ENCODE measurements at regions not wholly inside any gene's neighbourhood (a gene's known extent, or its start where the extent isn't known, plus 50 kb on each side); places are given as distances from the start of the nearest gene placed in this dataset.

- TF ChIP-seq CTCF (IDR thresholded peaks at IDR 0.05) (no peak), EP300 (IDR thresholded peaks at IDR 0.05) (no peak)
These were observed 329.0 kb downstream of the OLFM4 start for GRCh38 chr13:53357582-53357981.

All from upper lobe of left lung (tissue), 4 donors.